GM06990 (cell line): ENCODE measurements at regions not wholly inside any gene's neighbourhood (a gene's known extent, or its start where the extent isn't known, plus 50 kb on each side); places are given as distances from the start of the nearest gene placed in this dataset.

ENCODE experiments used
- DNase-seq: peaks from one replicate; pipeline ENCODE4 v3.0.0-alpha.2; 2011; ENCODE audit not compliant: insufficient read length; ENCODE audit errors: extremely low read depth
- H3K27me3 ChIP-seq: replicated peaks from 2 replicates; pipeline ENCODE4 v1.6.0; 2011; ENCODE audit warnings: low read length; ENCODE audit not compliant: control insufficient read depth, insufficient read depth
- H3K36me3 ChIP-seq: 2 replicates; pipeline ENCODE4 v1.5.1; 2011; ENCODE audit warnings: low read length; ENCODE audit not compliant: control insufficient read depth, insufficient read depth
- H3K4me3 ChIP-seq: replicated peaks from 2 replicates; pipeline ENCODE4 v1.5.1; 2011; ENCODE audit warnings: low read depth, mild to moderate bottlenecking, control low read depth, low read length
- CTCF ChIP-seq: IDR thresholded peaks from 2 replicates; pipeline ENCODE4 v1.5.1; 2011; ENCODE audit warnings: low read length, control low read depth, mild to moderate bottlenecking, inconsistent platforms; ENCODE audit not compliant: insufficient read depth, poor library complexity, severe bottlenecking

DNA sequence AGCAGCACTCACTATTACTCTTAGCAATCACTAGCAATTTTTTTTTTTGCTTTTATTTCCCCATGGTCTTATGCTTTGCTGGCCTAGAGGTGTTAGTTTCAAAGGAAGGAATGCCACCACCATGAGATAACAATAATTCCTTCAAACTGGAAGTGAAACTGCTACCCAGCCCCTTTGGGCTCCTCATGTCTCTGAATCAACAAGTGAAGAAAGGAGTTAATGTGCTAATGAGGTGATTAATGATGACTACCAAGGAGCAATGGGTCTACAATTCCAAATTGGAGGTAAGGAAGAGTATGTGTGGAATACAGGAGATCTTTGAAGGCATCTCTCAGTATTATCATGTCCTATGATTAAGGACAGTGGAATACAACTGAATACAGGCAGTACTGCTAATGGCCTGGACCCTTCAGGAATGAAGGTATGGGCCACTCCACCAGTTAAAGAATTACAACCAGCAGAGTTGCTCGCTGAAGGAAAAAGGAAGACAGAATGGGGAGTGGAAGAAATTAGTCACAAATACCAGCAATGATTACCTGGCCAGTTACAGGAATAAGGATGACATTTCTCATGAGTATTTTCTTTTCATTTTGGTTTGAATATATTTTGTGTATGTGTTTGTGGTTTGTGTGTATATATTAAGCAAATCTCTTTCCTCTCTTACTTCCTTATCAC, 652.9 kb downstream of the ADGRL2 start:
- DNase-seq = no peak
- Histone ChIP-seq H3K27me3 (no peaks in the 10 kb centered on the region), H3K36me3 (no peaks in the 10 kb centered on the region), H3K4me3 (no peak overlapping the region)
- TF ChIP-seq CTCF = no peak

- Histone ChIP-seq H3K27me3 (no peaks in the 10 kb centered on the region), H3K36me3 (no peaks in the 10 kb centered on the region), H3K4me3 (no peak overlapping the region)
- TF ChIP-seq CTCF = no peak
- no peak for DNase-seq
Observed at GRCh38 chr1:82452096-82452495, 651.4 kb downstream of the ADGRL2 start.

DNA sequence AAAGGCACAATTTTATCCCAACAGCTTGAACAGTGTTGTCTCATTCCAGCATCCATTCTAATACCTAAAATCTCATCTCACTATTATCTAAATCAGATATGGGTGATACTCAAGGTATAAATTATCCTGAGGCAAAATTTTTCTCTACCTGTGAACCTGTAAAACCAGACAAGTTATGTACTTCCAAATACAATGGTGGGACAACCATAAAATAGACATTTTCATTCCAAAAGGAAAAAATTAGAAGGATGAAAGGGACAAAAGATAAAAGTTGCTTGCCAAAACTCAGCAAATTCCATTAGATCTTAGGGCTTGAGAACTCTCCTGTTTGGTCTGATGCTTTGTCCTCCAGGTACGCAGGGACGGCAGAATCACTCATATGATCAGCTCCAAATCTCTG, 650.5 kb downstream of the ADGRL2 start:
- Histone ChIP-seq H3K4me3 (no peak overlapping the region), H3K27me3 (no peaks in the 10 kb centered on the region), H3K36me3 (no peaks in the 10 kb centered on the region)
- no peak for DNase-seq
- no peak for TF ChIP-seq CTCF

DNA sequence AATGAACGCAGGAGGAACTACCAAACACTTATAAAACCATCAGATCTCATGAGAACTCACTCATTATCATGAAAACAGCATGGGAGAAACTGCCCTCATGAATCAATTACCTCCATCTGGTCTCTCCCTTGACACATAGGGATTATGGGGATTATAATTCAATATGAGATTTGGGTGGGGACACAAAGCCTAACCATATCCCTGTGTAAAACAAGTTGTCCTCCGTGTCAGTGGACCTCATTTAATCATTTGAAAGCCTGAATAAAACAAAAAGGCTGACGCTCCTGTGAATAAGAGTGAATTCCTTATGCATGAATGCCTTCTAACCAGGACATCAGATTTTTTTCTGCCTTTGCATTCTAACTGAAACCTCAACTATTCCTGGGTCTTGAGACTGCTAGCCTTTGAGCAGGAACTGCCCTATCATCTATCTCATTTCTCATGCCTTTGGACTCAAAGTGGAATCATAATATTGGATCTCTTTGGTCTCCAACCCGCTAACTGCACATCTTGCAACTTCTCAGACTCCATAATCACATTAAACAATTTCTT, 648.8 kb downstream of the ADGRL2 start:
- no peak for DNase-seq
- TF ChIP-seq CTCF = no peak

GRCh38 chr1:82446955-82447354, 646.2 kb downstream of the ADGRL2 start:
- no peak for TF ChIP-seq CTCF
- Histone ChIP-seq H3K27me3 (no peaks in the 10 kb centered on the region), H3K36me3 (no peaks in the 10 kb centered on the region), H3K4me3 (no peak overlapping the region)
- no peak for DNase-seq

More for the DNA sequence above, 648.8 kb downstream of the ADGRL2 start:
- Histone ChIP-seq H3K4me3 (no peak overlapping the region), H3K36me3 (no peaks in the 10 kb centered on the region), H3K27me3 (no peaks in the 10 kb centered on the region)
